K562 (cell line): ENCODE measurements at regions not wholly inside any gene's neighbourhood (a gene's known extent, or its start where the extent isn't known, plus 50 kb on each side); places are given as distances from the start of the nearest gene placed in this dataset.

Source experiments
- ATAC-seq: fragments of 200-7000 bp; cut with Tn5 transposase; 3 replicates; pipeline ENCODE4 v1.9.1; 2020; ENCODE audit warnings: moderate library complexity
- BruUV-seq: library from RNA; stranded (reverse); fragments of 400-500 nt; replicated peaks from 2 replicates; lab custom pipeline; 2021; lab: Mats Ljungman, UMichigan
- CTCF ChIA-PET: fragments of 300-600 bp; formaldehyde crosslinking; extraction: SDS; loops from one replicate; lab custom pipeline; 2021; ENCODE audit warnings: low intra/inter-chr PET ratio; lab: Yijun Ruan, JAX
- POLR2A ChIA-PET: fragments of 300-600, 350-650 bp; sonication (Branson Sonifier 250); formaldehyde crosslinking; extraction: SDS; loops from one replicate; lab custom pipeline; 2021; ENCODE audit warnings: antibody characterized with exemption, inconsistent platforms; lab: Yijun Ruan, JAX
- DNase-seq, 4 experiments: peaks; one replicate each; pipeline versions ENCODE4 v3.0.0 to v3.0.0-alpha.2; 2011 to 2018; ENCODE audit warnings: low spot score in 3 of 4, mixed read lengths in 3 of 4; ENCODE audit errors: extremely low read depth in 1 of 4
- FAIRE-seq: peaks from 2 replicates; lab custom pipeline; 2011; peaks lifted over from hg19 to GRCh38; lab: Jason Lieb, UNC
- H2AFZ ChIP-seq: 2 replicates; pipeline ENCODE4 v1.6.0; 2011; ENCODE audit warnings: low read depth, low read length, control low read depth, inconsistent platforms
- H3K27ac ChIP-seq: fragments of 200-600 bp; 3 replicates; pipeline ENCODE4 v1.8.0; 2011; ENCODE audit warnings: low read depth, mild to moderate bottlenecking, control low read depth, inconsistent platforms, low read length, moderate library complexity, mixed read lengths; ENCODE audit errors: extremely low read depth
- H3K27me3 ChIP-seq, 2 experiments: fragments of 300-600 bp in 1 of 2; 2 replicates in 1 of 2; 3 replicates in 1 of 2; pipeline versions ENCODE4 v1.6.0 to v1.8.0; 2011; ENCODE audit warnings: inconsistent platforms in 2 of 2, low read length in 2 of 2, mild to moderate bottlenecking in 1 of 2, mixed read lengths in 1 of 2, moderate library complexity in 1 of 2; ENCODE audit not compliant: control insufficient read depth in 2 of 2, insufficient read depth in 2 of 2
- H3K36me3 ChIP-seq: fragments of 300-600 bp; 3 replicates; pipeline ENCODE4 v1.8.0; 2011; ENCODE audit warnings: mild to moderate bottlenecking, low read length, inconsistent platforms; ENCODE audit not compliant: control insufficient read depth, insufficient read depth
- H3K4me1 ChIP-seq, 2 experiments: fragments of 200-600 bp in 1 of 2; replicated peaks in 1 of 2; 2 replicates in 1 of 2; 3 replicates in 1 of 2; pipeline versions ENCODE4 v1.5.1 to v1.8.0; 2011; ENCODE audit warnings: inconsistent platforms in 2 of 2, low read length in 2 of 2, mild to moderate bottlenecking in 1 of 2, mixed read lengths in 1 of 2, moderate library complexity in 1 of 2; ENCODE audit not compliant: control insufficient read depth in 2 of 2, insufficient read depth in 2 of 2
- H3K4me2 ChIP-seq: 2 replicates; pipeline ENCODE4 v1.6.1; 2011; ENCODE audit warnings: low read length, control low read depth, inconsistent platforms, mixed read lengths; ENCODE audit not compliant: insufficient read depth
- H3K4me3 ChIP-seq: fragments of 200-600 bp; sonication (generic), shearing (Covaris generic); 2 replicates; pipeline ENCODE4 v1.5.1; 2016; ENCODE audit warnings: control low read depth, inconsistent platforms
- H3K79me2 ChIP-seq: fragments of 200-600 bp; 3 replicates; pipeline ENCODE4 v1.8.0; 2011; ENCODE audit warnings: low read length, inconsistent platforms; ENCODE audit not compliant: control insufficient read depth, insufficient read depth
- H3K9ac ChIP-seq, 2 experiments: 2 replicates each; pipeline versions ENCODE4 v1.6.0 to v1.6.1; 2011; ENCODE audit warnings: low read depth in 2 of 2, low read length in 2 of 2, control low read depth in 1 of 2, inconsistent platforms in 1 of 2, mild to moderate bottlenecking in 1 of 2, mixed read lengths in 1 of 2; ENCODE audit not compliant: insufficient read depth in 1 of 2
- H3K9me1 ChIP-seq: one replicate; pipeline ENCODE4 v1.6.0; 2011; ENCODE audit warnings: inconsistent platforms, mild to moderate bottlenecking, low read length, moderate library complexity; ENCODE audit not compliant: control insufficient read depth, insufficient read depth
- H3K9me3 ChIP-seq: replicated peaks from 2 replicates; pipeline ENCODE4 v1.5.1; 2011; ENCODE audit warnings: low read depth, low read length, inconsistent platforms; ENCODE audit not compliant: control insufficient read depth, insufficient read depth
- H4K20me1 ChIP-seq: replicated peaks from 2 replicates; pipeline ENCODE4 v1.6.1; 2011; ENCODE audit warnings: low read length, inconsistent platforms, mixed read lengths; ENCODE audit not compliant: control insufficient read depth, insufficient read depth
- EHMT2 ChIP-seq: fragments of 450-650 bp; IDR thresholded peaks from 2 replicates; pipeline ENCODE4 v1.6.1; 2018; ENCODE audit warnings: antibody characterized with exemption
- HMGN3 ChIP-seq: IDR thresholded peaks from 2 replicates; pipeline ENCODE4 v1.6.1; 2011; ENCODE audit warnings: borderline replicate concordance, low read depth, mild to moderate bottlenecking, mixed read lengths, low read length; ENCODE audit not compliant: insufficient read length; ENCODE audit errors: extremely low read depth
- HNRNPK ChIP-seq: fragments of 200-400 bp; formaldehyde crosslinking; IDR thresholded peaks from one replicate; pipeline ENCODE4 v1.6.1; 2018; ENCODE audit warnings: mild to moderate bottlenecking, low read depth, low read length; ENCODE audit not compliant: poor library complexity, severe bottlenecking
- L3MBTL2 ChIP-seq: fragments of 450-650 bp; IDR thresholded peaks from 2 replicates; pipeline ENCODE4 v1.6.1; 2016; ENCODE audit warnings: mild to moderate bottlenecking, moderate library complexity
- MYC ChIP-seq, 2 experiments: fragments of 250-450 bp in 1 of 2; sonication (Bioruptor Pico) in 1 of 2; IDR thresholded peaks; 2 replicates each; pipeline versions ENCODE4 v1.5.1 to v1.6.1; 2012 to 2021; ENCODE audit warnings: low read depth in 2 of 2, borderline replicate concordance in 1 of 2, improper control_type of control experiment in 1 of 2, low read length in 1 of 2, mild to moderate bottlenecking in 1 of 2, moderate library complexity in 1 of 2
- RBM25 ChIP-seq: fragments of 200-400 bp; formaldehyde crosslinking; IDR thresholded peaks from 2 replicates; pipeline ENCODE4 v1.6.1; 2018; ENCODE audit warnings: low read length, low read depth, moderate library complexity; ENCODE audit not compliant: severe bottlenecking
- RHOXF2B ChIP-seq: fragments of 250-450 bp; sonication (Bioruptor Pico); conservative IDR thresholded peaks from 2 replicates; pipeline ENCODE4 v1.5.1; 2021
- THRA ChIP-seq: fragments of 450-650 bp; IDR thresholded peaks from 2 replicates; pipeline ENCODE4 v1.6.1; 2017; ENCODE audit warnings: mild to moderate bottlenecking, moderate library complexity
- YY1 ChIP-seq, 3 experiments: IDR thresholded peaks; 2 replicates each; pipeline ENCODE4 v1.6.1; 2011; ENCODE audit warnings: low read length in 2 of 3, mild to moderate bottlenecking in 2 of 3, moderate library complexity in 2 of 3, borderline replicate concordance in 1 of 3, control low read depth in 1 of 3, low read depth in 1 of 3; ENCODE audit not compliant: insufficient read depth in 3 of 3, insufficient replicate concordance in 2 of 3, control insufficient read depth in 1 of 3, insufficient read length in 1 of 3; ENCODE audit errors: extremely low read depth in 1 of 3
- ZNF354B ChIP-seq: fragments of 250-450 bp; sonication (Bioruptor Pico); IDR thresholded peaks from 2 replicates; pipeline ENCODE4 v1.4.0; 2020
- ZNF780A ChIP-seq: fragments of 250-450 bp; sonication (Bioruptor Pico); IDR thresholded peaks from 2 replicates; pipeline ENCODE4 v1.5.0; 2021; ENCODE audit warnings: mild to moderate bottlenecking
- WGBS: fragments of 100-300 bp; shearing (Covaris generic); methylation state at CpG from one replicate; pipeline ENCODE4 v1.1.6; 2016; ENCODE audit warnings: low coverage, mixed read lengths; ENCODE audit not compliant: insufficient coverage; ENCODE audit errors: missing lambda C conversion rate; 5-methylcytosine and 5-hydroxymethylcytosine counted together
- in situ Hi-C: fragments of 300-500 bp; cut with MboI; formaldehyde crosslinking; loops from 4 replicates; pipeline ENCODE4 v1.15.0; 2018; ENCODE audit warnings: inconsistent platforms, mixed read lengths
- intact Hi-C: fragments of 100-400 bp; cut with micrococcal nuclease; formaldehyde crosslinking; loops from 2 replicates; pipeline ENCODE4 v1.14.2; 2022

DNA sequence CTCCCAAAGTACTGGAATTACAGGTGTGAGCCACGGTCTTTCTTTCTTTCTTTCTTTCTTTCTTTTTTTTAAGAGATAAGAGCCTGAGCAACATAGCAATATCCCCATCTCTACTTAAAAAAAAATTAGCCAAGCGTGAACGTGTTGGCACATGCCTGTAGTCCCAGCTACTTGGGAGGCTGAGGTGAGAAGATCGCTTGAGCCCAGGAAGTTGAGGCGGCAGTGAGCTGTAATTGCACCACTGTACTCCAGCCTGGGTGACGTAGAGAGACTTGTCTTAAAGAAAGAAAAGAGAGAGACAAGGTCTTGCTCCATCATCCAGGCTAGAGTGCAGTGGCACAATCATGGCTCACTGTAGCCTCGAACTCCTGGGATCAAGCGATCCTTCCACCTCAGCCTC is 162.0 kb upstream of the MLN start:
- ChIA-PET CTCF (no interaction called here), POLR2A (interaction anchor here (0.6 kb wide), 1 partner anchor 246 kb away, joined by 3 read pairs; no protein-coding TSS in a partner anchor)
- 0% methylated on average over 7 of the region's 8 CpGs for WGBS
- Histone ChIP-seq H3K4me1 (peaks cover 0 to 3% of the 10 kb centered on the region in 2 experiments; a peak in 1 of 5 replicates), H3K4me2 (no peak overlapping the region), H4K20me1 (peaks cover 12% of the 10 kb centered on the region), H3K79me2 (no peaks in the 10 kb centered on the region), H3K27me3 (peaks cover 11 to 52% of the 10 kb centered on the region in 2 experiments; a peak in 4 of 5 replicates), H3K9me3 (no peaks in the 10 kb centered on the region), H2AFZ (no peak overlapping the region), H3K9ac (no peak overlapping the region), H3K36me3 (no peaks in the 10 kb centered on the region), H3K4me3 (no peak overlapping the region), H3K27ac (no peak overlapping the region)
- intact Hi-C loops, result no loop called here
- FAIRE-seq, result no peak
- DNase-seq, result no peak
- ATAC-seq, result no peak
- in situ Hi-C loops, result no loop called here
- no TSS peak for BruUV-seq
- TF ChIP-seq ZNF780A (CRISPR knock-in tag), result no peak
- TF ChIP-seq, all 486 proteins: peak for 0
- H3K9me1 ChIP-seq, result no peaks in the 10 kb centered on the region

DNA sequence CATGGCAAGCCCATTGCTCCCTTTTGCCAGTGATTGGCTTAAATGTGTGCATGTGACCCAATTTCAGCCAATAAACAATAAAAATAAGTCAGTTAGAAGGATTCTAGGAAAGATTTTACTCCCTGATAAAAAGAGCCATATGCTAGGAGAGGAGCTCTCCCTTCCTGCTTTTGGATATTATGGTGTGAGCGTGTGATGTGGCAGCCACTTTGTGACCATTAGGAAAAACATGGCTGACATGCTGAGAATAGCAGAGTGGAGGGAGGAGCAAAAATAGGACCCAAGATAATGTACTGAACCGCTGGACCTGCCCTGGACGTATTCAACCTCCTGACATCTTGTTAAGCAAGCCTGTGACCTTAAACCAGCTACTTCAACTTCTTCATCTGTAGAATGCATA is 160.6 kb upstream of the MLN start:
- no TSS peak for BruUV-seq
- Histone ChIP-seq H3K4me1 (peaks cover 0 to 6% of the 10 kb centered on the region in 2 experiments; a peak in 1 of 5 replicates), H3K9me3 (no peaks in the 10 kb centered on the region), H3K9me1 (no peaks in the 10 kb centered on the region), H3K9ac (no peak overlapping the region), H3K4me3 (no peak overlapping the region), H3K4me2 (no peak overlapping the region), H3K27me3 (peaks cover 14 to 66% of the 10 kb centered on the region in 2 experiments; a peak in 4 of 5 replicates), H4K20me1 (peaks cover 17% of the 10 kb centered on the region), H3K27ac (no peak overlapping the region), H3K79me2 (no peaks in the 10 kb centered on the region), H3K36me3 (no peaks in the 10 kb centered on the region), H2AFZ (no peak overlapping the region)
- no peak for DNase-seq
- POLR2A ChIA-PET, result interaction anchor here (0.7 kb wide), 1 partner anchor 850 kb away, joined by 3 read pairs; no protein-coding TSS in a partner anchor
- CTCF ChIA-PET, result no interaction called here
- intact Hi-C loops (no loop called here), in situ Hi-C loops (no loop called here)
- ATAC-seq, result no peak
- 0% methylated on average over 3 of the region's 3 CpGs for WGBS
- FAIRE-seq, result no peak
- TF ChIP-seq THRA, result no peak
- TF ChIP-seq YY1 (IDR thresholded peaks at IDR 0.05; ENCODE audit: borderline replicate concordance in 1 of 3, control insufficient read depth in 1 of 3, extremely low read depth in 1 of 3, insufficient read depth in 3 of 3, insufficient read length in 1 of 3, insufficient replicate concordance in 2 of 3, low read depth in 1 of 3, low read length in 2 of 3), result peak in 1 of 3 experiments; percentile 66
- no peak for TF ChIP-seq HNRNPK
- no peak for TF ChIP-seq HMGN3
- no peak for TF ChIP-seq L3MBTL2
- TF ChIP-seq ZNF354B (CRISPR knock-in tag), result no peak
- no peak for TF ChIP-seq EHMT2
- TF ChIP-seq MYC (IDR thresholded peaks at IDR 0.05; ENCODE audit: low read depth, low read length), result no peak
- TF ChIP-seq MYC (CRISPR knock-in tag; IDR thresholded peaks at IDR 0.05; ENCODE audit: borderline replicate concordance, low read depth), result no peak
- TF ChIP-seq RHOXF2B, result no peak
- peak; percentile 61 for TF ChIP-seq RBM25
